PFSK-1 (cell line): ENCODE measurements at regions not wholly inside any gene's neighbourhood (a gene's known extent, or its start where the extent isn't known, plus 50 kb on each side); places are given as distances from the start of the nearest gene placed in this dataset.

Experiments
- FOXP2 ChIP-seq: optimal IDR thresholded peaks from 2 replicates; pipeline ENCODE3; 2011; ENCODE audit warnings: borderline replicate concordance, control low read depth, inconsistent platforms; ENCODE audit not compliant: insufficient read depth; ENCODE audit errors: extremely low read length, extremely low read depth
- POLR2AphosphoS5 ChIP-seq: IDR thresholded peaks from 2 replicates; pipeline ENCODE4 v1.6.1; 2012; ENCODE audit warnings: low read depth, mild to moderate bottlenecking, control low read depth, low read length, moderate library complexity
- REST ChIP-seq, 2 experiments: IDR thresholded peaks; 2 replicates each; pipeline versions ENCODE4 v1.6.1 to v1.8.0; 2011 to 2012; ENCODE audit warnings: low read depth in 2 of 2, low read length in 2 of 2, control low read depth in 1 of 2, inconsistent platforms in 1 of 2, mild to moderate bottlenecking in 1 of 2, moderate library complexity in 1 of 2; ENCODE audit not compliant: insufficient read depth in 1 of 2
- SIN3A ChIP-seq: IDR thresholded peaks from 2 replicates; pipeline ENCODE4 v1.6.1; 2012; ENCODE audit warnings: mild to moderate bottlenecking, low read length, moderate library complexity, borderline replicate concordance; ENCODE audit not compliant: insufficient read depth
- TAF1 ChIP-seq: IDR thresholded peaks from 2 replicates; pipeline ENCODE4 v1.6.1; 2012; ENCODE audit warnings: low read length, control low read depth, borderline replicate concordance; ENCODE audit not compliant: insufficient read depth

- TF ChIP-seq POLR2AphosphoS5, result no peak
- TF ChIP-seq SIN3A, result no peak
- no peak for TF ChIP-seq TAF1
- no peak for TF ChIP-seq FOXP2
- no peak for TF ChIP-seq REST (IDR thresholded peaks at IDR 0.05; ENCODE audit: insufficient read depth in 1 of 2, low read depth in 2 of 2, low read length in 2 of 2)
These were observed 61.7 kb upstream of the VRK1 start for GRCh38 chr14:96735526-96735925.

DNA sequence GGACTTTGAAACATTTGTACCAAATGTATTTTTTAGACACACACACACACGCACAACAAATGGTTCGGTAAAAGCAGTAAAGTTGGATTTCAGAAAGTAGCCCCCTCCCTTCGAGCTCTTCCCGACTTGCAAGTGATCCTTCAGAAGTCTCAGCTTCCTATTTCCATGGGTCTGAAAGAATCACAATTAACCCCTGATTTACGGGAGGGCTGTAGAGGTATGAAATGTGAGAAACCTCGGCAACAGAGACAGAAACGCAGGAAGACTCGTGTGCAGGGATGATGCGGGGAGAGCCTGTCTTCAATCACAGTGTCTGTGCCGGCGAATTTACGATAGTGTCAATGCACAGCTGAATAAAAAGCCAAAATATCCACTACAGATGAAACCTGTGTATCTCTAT is 60.7 kb upstream of the VRK1 start:
- TF ChIP-seq SIN3A (no peak), FOXP2 (no peak), TAF1 (no peak), POLR2AphosphoS5 (no peak), REST (IDR thresholded peaks at IDR 0.05; ENCODE audit: insufficient read depth in 1 of 2, low read depth in 2 of 2, low read length in 2 of 2) (no peak)

DNA sequence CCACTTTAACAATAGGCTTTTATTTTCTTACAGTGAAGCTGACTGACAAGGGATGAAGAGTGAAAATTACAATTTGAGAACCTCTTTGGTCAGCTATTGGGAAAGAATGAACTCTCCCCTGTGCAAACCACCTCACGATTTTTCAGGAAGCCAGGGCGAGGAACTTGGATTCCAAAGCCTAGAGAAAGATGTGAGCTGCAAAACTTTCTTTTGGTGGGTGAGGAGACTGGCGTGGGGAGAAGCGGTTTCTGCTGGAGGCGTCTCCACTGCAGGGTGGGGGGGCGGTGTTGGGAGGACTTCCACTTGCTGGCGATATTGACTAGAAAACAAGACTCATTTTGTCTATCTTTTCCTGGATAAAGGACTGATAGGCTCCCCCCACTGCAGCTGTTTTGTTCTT is 59.3 kb upstream of the VRK1 start:
- TF ChIP-seq POLR2AphosphoS5 (no peak), REST (IDR thresholded peaks at IDR 0.05; ENCODE audit: insufficient read depth in 1 of 2, low read depth in 2 of 2, low read length in 2 of 2) (no peak), TAF1 (no peak), FOXP2 (no peak), SIN3A (no peak)

DNA sequence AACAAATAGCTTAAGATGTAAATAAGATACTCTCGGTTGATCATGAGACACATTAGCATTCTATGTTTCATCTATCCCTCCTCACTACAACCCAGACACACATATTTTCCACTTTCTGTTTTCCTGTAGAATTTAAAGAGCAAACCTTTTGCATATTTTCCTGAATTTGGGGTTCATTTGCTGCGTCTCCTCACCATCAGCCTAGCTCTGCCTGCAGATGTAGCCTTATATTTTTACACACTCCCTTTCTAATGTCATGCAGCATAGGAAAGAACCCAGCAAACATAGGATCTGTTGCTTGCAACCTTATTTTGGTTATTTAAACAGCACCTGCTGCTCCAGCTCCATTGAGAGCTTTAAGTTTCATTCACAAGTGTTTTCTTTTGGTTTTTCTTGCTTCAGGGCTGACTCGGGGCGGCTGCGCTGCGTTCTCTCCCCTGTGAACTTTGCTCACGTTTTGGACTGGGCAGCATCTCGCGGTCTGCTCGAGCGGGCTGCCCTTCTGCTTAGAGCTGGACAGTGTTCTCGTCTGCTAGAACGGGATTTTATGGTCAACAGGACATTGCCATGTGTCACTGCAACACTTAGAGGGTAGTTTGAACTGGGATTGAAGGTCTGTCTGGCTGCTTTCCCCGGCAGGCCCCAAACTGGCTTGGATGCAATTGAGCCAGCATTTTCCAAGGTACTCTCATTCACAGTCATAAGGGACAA is 57.8 kb upstream of the VRK1 start:
- TF ChIP-seq REST (IDR thresholded peaks at IDR 0.05; ENCODE audit: insufficient read depth in 1 of 2, low read depth in 2 of 2, low read length in 2 of 2) (no peak), POLR2AphosphoS5 (no peak), TAF1 (no peak), FOXP2 (no peak), SIN3A (no peak)
